Keratinocyte (primary cell): ENCODE measurements at regions not wholly inside any gene's neighbourhood (a gene's known extent, or its start where the extent isn't known, plus 50 kb on each side); places are given as distances from the start of the nearest gene placed in this dataset.

Experiments used
- DNase-seq: peaks from one replicate; pipeline ENCODE4 v3.0.0-alpha.2; 2011; ENCODE audit warnings: low read depth, missing footprints, low spot score
- FAIRE-seq: peaks from 2 replicates; lab custom pipeline; 2011; peaks lifted over from hg19 to GRCh38; lab: Jason Lieb, UNC
- H2AFZ ChIP-seq: 2 replicates; pipeline ENCODE4 v1.6.0; 2012; ENCODE audit warnings: low read length, control low read depth, inconsistent platforms; ENCODE audit not compliant: control insufficient read depth
- H3K27ac ChIP-seq: 2 replicates; pipeline ENCODE4 v1.5.1; 2011; ENCODE audit warnings: low read length; ENCODE audit not compliant: control insufficient read depth, insufficient read depth
- H3K27me3 ChIP-seq: 3 replicates; pipeline ENCODE4 v1.6.0; 2011; ENCODE audit warnings: low read length; ENCODE audit not compliant: control insufficient read depth, insufficient read depth; ENCODE audit errors: extremely low read depth
- H3K36me3 ChIP-seq, 2 experiments: 2 replicates in 1 of 2; 3 replicates in 1 of 2; pipeline ENCODE4 v1.5.1; 2011; ENCODE audit warnings: low read length in 2 of 2, mild to moderate bottlenecking in 1 of 2; ENCODE audit not compliant: control insufficient read depth in 2 of 2, insufficient read depth in 2 of 2; ENCODE audit errors: extremely low read depth in 1 of 2
- H3K4me1 ChIP-seq: 3 replicates; pipeline ENCODE4 v1.5.1; 2011; ENCODE audit warnings: low read length; ENCODE audit not compliant: control insufficient read depth, insufficient read depth; ENCODE audit errors: extremely low read depth
- H3K4me2 ChIP-seq: 3 replicates; pipeline ENCODE4 v1.6.0; 2011; ENCODE audit warnings: low read depth, low read length; ENCODE audit not compliant: control insufficient read depth, insufficient read depth; ENCODE audit errors: extremely low read depth
- H3K4me3 ChIP-seq, 3 experiments: fragments of 200-600 bp in 1 of 3; sonication (generic) in 1 of 3; 2 replicates in 2 of 3; 3 replicates in 1 of 3; pipeline ENCODE4 v1.5.1; 2011 to 2016; ENCODE audit warnings: low read length in 3 of 3, mild to moderate bottlenecking in 3 of 3, control low read depth in 2 of 3, inconsistent platforms in 1 of 3, low read depth in 1 of 3, mixed read lengths in 1 of 3, mixed run types in 1 of 3, moderate library complexity in 1 of 3; ENCODE audit not compliant: control insufficient read depth in 2 of 3, insufficient read depth in 2 of 3; ENCODE audit errors: extremely low read depth in 1 of 3
- H3K79me2 ChIP-seq: 2 replicates; pipeline ENCODE4 v1.6.0; 2012; ENCODE audit warnings: low read length; ENCODE audit not compliant: control insufficient read depth, insufficient read depth
- H3K9ac ChIP-seq: 3 replicates; pipeline ENCODE4 v1.6.0; 2011; ENCODE audit warnings: low read length; ENCODE audit not compliant: control insufficient read depth, insufficient read depth; ENCODE audit errors: extremely low read depth
- H3K9me1 ChIP-seq: 3 replicates; pipeline ENCODE4 v1.6.0; 2011; ENCODE audit warnings: low read length; ENCODE audit not compliant: control insufficient read depth, insufficient read depth; ENCODE audit errors: extremely low read depth
- H3K9me3 ChIP-seq: 2 replicates; pipeline ENCODE4 v1.5.1; 2012; ENCODE audit warnings: low read depth, low read length; ENCODE audit not compliant: control insufficient read depth
- H4K20me1 ChIP-seq: 3 replicates; pipeline ENCODE4 v1.6.0; 2011; ENCODE audit warnings: low read length; ENCODE audit not compliant: control insufficient read depth, insufficient read depth; ENCODE audit errors: extremely low read depth
- CTCF ChIP-seq, 3 experiments: IDR thresholded peaks in 1 of 3; conservative IDR thresholded peaks in 1 of 3; optimal IDR thresholded peaks in 1 of 3; 2 replicates in 2 of 3; 3 replicates in 1 of 3; pipeline versions ENCODE3 to v1.5.1; 2011; ENCODE audit warnings: low read length in 3 of 3, mild to moderate bottlenecking in 3 of 3, moderate library complexity in 2 of 3, control low read depth in 1 of 3, inconsistent platforms in 1 of 3; ENCODE audit not compliant: insufficient read depth in 2 of 3; ENCODE audit errors: extremely low read depth in 1 of 3
- EZH2 ChIP-seq: IDR thresholded peaks from one replicate; pipeline ENCODE4 v1.6.1; 2012; ENCODE audit warnings: inconsistent platforms, mild to moderate bottlenecking, low read length, moderate library complexity
- dilution Hi-C: fragments of 300-500 bp; cut with MboI; formaldehyde crosslinking; loops from one replicate; pipeline ENCODE4 v1.7.0; 2020; ENCODE audit warnings: low sequenced_read_pairs; ENCODE audit not compliant: extremely low pct_ligation_motif_present

GRCh38 chr16:87042551-87043230 lies 274.5 kb downstream of the C16orf95 start:
- H3K4me3 ChIP-seq = no peak overlapping the region
- DNase-seq (no peak), FAIRE-seq (no peak)
- no peaks in the 10 kb centered on the region for H3K9me1 ChIP-seq
- TF ChIP-seq EZH2 (no peak), CTCF (optimal IDR thresholded peaks at IDR 0.05 in 1 of 3, IDR thresholded peaks at IDR 0.05 in 1 of 3, conservative IDR thresholded peaks at IDR 0.05 in 1 of 3; ENCODE audit: extremely low read depth in 1 of 3, insufficient read depth in 2 of 3, low read length in 3 of 3) (no peak)
- no peak overlapping the region for H3K4me2 ChIP-seq
- H3K27me3 ChIP-seq = peaks cover 8% of the 10 kb centered on the region
- H3K9me3 ChIP-seq = no peaks in the 10 kb centered on the region
- no peak overlapping the region for H3K27ac ChIP-seq
- no peaks in the 10 kb centered on the region for H3K79me2 ChIP-seq
- H3K4me1 ChIP-seq = no peaks in the 10 kb centered on the region
- no peak overlapping the region for H2AFZ ChIP-seq
- H3K36me3 ChIP-seq = no peaks in the 10 kb centered on the region
- no peak overlapping the region for H3K9ac ChIP-seq
- no peaks in the 10 kb centered on the region for H4K20me1 ChIP-seq
- dilution Hi-C loops = no loop called here

DNA sequence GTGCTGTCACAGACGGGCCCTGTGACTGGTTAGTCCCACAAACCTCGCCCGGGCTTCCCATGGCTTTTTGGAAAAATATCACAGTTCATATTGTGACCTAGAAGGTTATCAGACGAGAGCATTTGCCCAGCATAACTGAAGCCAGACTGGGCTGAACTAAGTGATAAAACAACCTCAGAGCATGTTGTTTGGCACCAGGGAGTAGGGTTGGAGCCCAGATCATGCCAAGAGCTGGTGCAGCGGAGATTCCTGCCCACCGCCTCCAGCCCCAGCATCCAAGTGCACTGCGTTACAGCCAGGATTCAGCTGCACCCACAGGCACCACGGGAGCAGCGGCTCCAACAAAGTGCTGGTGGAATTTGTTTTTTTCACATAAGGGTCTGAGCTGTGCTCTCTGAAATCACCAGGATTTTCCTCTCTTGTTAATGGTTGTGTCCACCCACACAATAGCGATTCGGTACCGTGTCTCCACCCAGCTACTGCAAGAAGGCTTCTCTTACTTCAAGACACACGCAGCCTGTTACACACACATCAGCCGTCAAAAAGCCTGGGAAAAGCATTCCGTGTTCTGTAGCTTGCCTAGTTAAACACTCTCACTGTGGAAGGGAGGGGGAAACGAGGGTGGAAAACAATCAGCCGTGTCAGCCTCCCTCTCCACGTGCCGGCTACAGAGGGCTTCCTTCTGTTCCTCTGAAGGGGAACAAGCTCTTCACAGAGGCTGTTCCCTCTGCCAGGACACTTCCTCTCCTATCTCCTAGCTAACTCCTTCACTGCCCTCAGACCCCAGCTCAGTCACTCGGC lies 273.8 kb downstream of the C16orf95 start:
- no peak overlapping the region for H3K4me2 ChIP-seq
- peaks cover 8% of the 10 kb centered on the region for H3K27me3 ChIP-seq
- H3K9me1 ChIP-seq = no peaks in the 10 kb centered on the region
- TF ChIP-seq EZH2 (no peak), CTCF (optimal IDR thresholded peaks at IDR 0.05 in 1 of 3, IDR thresholded peaks at IDR 0.05 in 1 of 3, conservative IDR thresholded peaks at IDR 0.05 in 1 of 3; ENCODE audit: extremely low read depth in 1 of 3, insufficient read depth in 2 of 3, low read length in 3 of 3) (no peak)
- H4K20me1 ChIP-seq = no peaks in the 10 kb centered on the region
- FAIRE-seq = no peak
- no peak overlapping the region for H3K9ac ChIP-seq
- no peak overlapping the region for H3K27ac ChIP-seq
- H3K4me3 ChIP-seq = no peak overlapping the region
- DNase-seq = no peak
- no peaks in the 10 kb centered on the region for H3K79me2 ChIP-seq
- no peaks in the 10 kb centered on the region for H3K4me1 ChIP-seq
- no peak overlapping the region for H2AFZ ChIP-seq
- dilution Hi-C loops = no loop called here
- no peaks in the 10 kb centered on the region for H3K9me3 ChIP-seq
- no peaks in the 10 kb centered on the region for H3K36me3 ChIP-seq
